ENCODE measurements at regions not wholly inside any gene's neighbourhood (a gene's known extent, or its start where the extent isn't known, plus 50 kb on each side); places are given as distances from the start of the nearest gene placed in this dataset.

DNA sequence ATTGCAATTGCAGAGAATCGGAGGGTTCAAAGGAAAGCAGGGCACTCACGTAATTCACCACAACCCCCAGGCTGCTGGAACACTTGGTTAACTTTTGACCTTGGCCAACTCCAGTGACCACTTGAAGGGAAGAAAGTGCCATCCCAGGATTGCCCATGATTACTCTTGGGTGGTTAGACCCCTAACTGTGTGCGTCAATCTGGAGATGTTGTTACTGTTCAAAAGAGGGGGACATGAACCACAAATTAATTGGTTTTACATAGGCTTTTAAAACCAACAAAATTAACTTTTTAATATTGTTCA, 50.1 kb upstream of the NCOA3 start:
- DNase-seq, result no peak
- Mint-ChIP-seq H3K36me3 (ENCODE audit: low read depth) (no peaks in the 10 kb centered on the region), H3K27me3 (no peaks in the 10 kb centered on the region), H3K27ac (no peak overlapping the region), H3K4me1 (peaks cover 31% of the 10 kb centered on the region), H3K9me3 (no peaks in the 10 kb centered on the region), H3K4me3 (no peak overlapping the region)
- intact Hi-C loops (cut with micrococcal nuclease), result loop anchor here (5.0 kb wide), 1 partner anchor 34 kb away; no protein-coding TSS in a partner anchor

Measured in activated CD4-positive, alpha-beta T cell treated with anti-CD3 and anti-CD28 coated beads, Interleukin-2, amount 10 ng/mL, durations not matched to agents 24 days and 14 days (primary cell).